ENCODE measurements at regions not wholly inside any gene's neighbourhood (a gene's known extent, or its start where the extent isn't known, plus 50 kb on each side); places are given as distances from the start of the nearest gene placed in this dataset.

- intact Hi-C loops (cut with micrococcal nuclease; ENCODE audit: unreplicated experiment): no loop called here
- DNase-seq: no peak
- no peak overlapping the region for H3K4me3 Mint-ChIP-seq (ENCODE audit: low read depth, unreplicated experiment)
- H3K27ac Mint-ChIP-seq (ENCODE audit: unreplicated experiment): no peak overlapping the region
- H3K9me3 Mint-ChIP-seq (ENCODE audit: low read depth, unreplicated experiment): peaks cover 2% of the 10 kb centered on the region
- no peaks in the 10 kb centered on the region for H3K4me1 Mint-ChIP-seq (ENCODE audit: low read depth, unreplicated experiment)
- TF ChIP-seq CTCF (IDR thresholded peaks at IDR 0.05; ENCODE audit: unreplicated experiment): no peak
- H3K27me3 Mint-ChIP-seq (ENCODE audit: unreplicated experiment): no peaks in the 10 kb centered on the region
- CTCF ChIA-PET: no interaction called here
- H3K36me3 Mint-ChIP-seq (ENCODE audit: insufficient read depth, unreplicated experiment): no peaks in the 10 kb centered on the region
- no TSS peak for BruUV-seq (replicated peaks)
Measured at GRCh38 chr14:38128640-38129039, 79.1 kb upstream of the SSTR1 start.

- TF ChIP-seq CTCF (IDR thresholded peaks at IDR 0.05; ENCODE audit: unreplicated experiment): no peak
Measured at GRCh38 chr14:38129192-38129591, 78.5 kb upstream of the SSTR1 start.

GRCh38 chr14:38129705-38130104, 78.0 kb upstream of the SSTR1 start:
- H3K4me1 Mint-ChIP-seq (ENCODE audit: low read depth, unreplicated experiment): no peaks in the 10 kb centered on the region
- no peaks in the 10 kb centered on the region for H3K36me3 Mint-ChIP-seq (ENCODE audit: insufficient read depth, unreplicated experiment)
- BruUV-seq (replicated peaks): no TSS peak
- no peak overlapping the region for H3K4me3 Mint-ChIP-seq (ENCODE audit: low read depth, unreplicated experiment)
- TF ChIP-seq CTCF (IDR thresholded peaks at IDR 0.05; ENCODE audit: unreplicated experiment): no peak
- H3K27ac Mint-ChIP-seq (ENCODE audit: unreplicated experiment): no peak overlapping the region
- H3K9me3 Mint-ChIP-seq (ENCODE audit: low read depth, unreplicated experiment): peaks cover 2% of the 10 kb centered on the region
- no peaks in the 10 kb centered on the region for H3K27me3 Mint-ChIP-seq (ENCODE audit: unreplicated experiment)
- intact Hi-C loops (cut with micrococcal nuclease; ENCODE audit: unreplicated experiment): no loop called here
- DNase-seq: no peak
- CTCF ChIA-PET: no interaction called here

More at GRCh38 chr14:38129192-38129591, 78.5 kb upstream of the SSTR1 start:
- Mint-ChIP-seq H3K36me3 (ENCODE audit: insufficient read depth, unreplicated experiment) (no peaks in the 10 kb centered on the region), H3K4me3 (ENCODE audit: low read depth, unreplicated experiment) (no peak overlapping the region), H3K27ac (ENCODE audit: unreplicated experiment) (no peak overlapping the region), H3K27me3 (ENCODE audit: unreplicated experiment) (no peaks in the 10 kb centered on the region), H3K4me1 (ENCODE audit: low read depth, unreplicated experiment) (no peaks in the 10 kb centered on the region), H3K9me3 (ENCODE audit: low read depth, unreplicated experiment) (peaks cover 2% of the 10 kb centered on the region)
- intact Hi-C loops (cut with micrococcal nuclease; ENCODE audit: unreplicated experiment): no loop called here
- no TSS peak for BruUV-seq (replicated peaks)
- no peak for DNase-seq
- CTCF ChIA-PET: no interaction called here

GRCh38 chr14:38134416-38135030, 73.2 kb upstream of the SSTR1 start:
- no TSS peak for BruUV-seq (replicated peaks)

More at GRCh38 chr14:38134416-38135030, 73.2 kb upstream of the SSTR1 start:
- intact Hi-C loops (cut with micrococcal nuclease; ENCODE audit: unreplicated experiment): no loop called here
- Mint-ChIP-seq H3K27ac (ENCODE audit: unreplicated experiment) (no peak overlapping the region), H3K36me3 (ENCODE audit: insufficient read depth, unreplicated experiment) (no peaks in the 10 kb centered on the region), H3K4me3 (ENCODE audit: low read depth, unreplicated experiment) (no peak overlapping the region), H3K27me3 (ENCODE audit: unreplicated experiment) (peaks cover 12% of the 10 kb centered on the region), H3K9me3 (ENCODE audit: low read depth, unreplicated experiment) (peaks cover 2% of the 10 kb centered on the region), H3K4me1 (ENCODE audit: low read depth, unreplicated experiment) (no peaks in the 10 kb centered on the region)
- no peak for DNase-seq
- CTCF ChIA-PET: interaction anchor here (0.7 kb wide), 1 partner anchor 1333 kb away, joined by 3 read pairs; no protein-coding TSS in a partner anchor
- no peak for TF ChIP-seq CTCF (IDR thresholded peaks at IDR 0.05; ENCODE audit: unreplicated experiment)

Measured in Calu3 (cell line).